ENCODE measurements at regions not wholly inside any gene's neighbourhood (a gene's known extent, or its start where the extent isn't known, plus 50 kb on each side); places are given as distances from the start of the nearest gene placed in this dataset.
"Not testable (repeated sequence)": the region's sequence is repeated elsewhere in the genome, so short reads cannot be mapped to it uniquely, and the experiment has no call there.

GRCh38 chrX:113529426-113530013 is 688.9 kb upstream of the AMOT start:
- ATAC-seq (no peak), DNase-seq (no peak)
- CTCF ChIA-PET, result no interaction called here
- intact Hi-C loops (cut with DNase I, micrococcal nuclease), result no loop called here
- no peak overlapping the region for H3K4me3 Mint-ChIP-seq
- POLR2A ChIA-PET, result no interaction called here
- H3K27ac Mint-ChIP-seq, result no peak overlapping the region
- H3K9me3 Mint-ChIP-seq (ENCODE audit: low read depth), result peaks cover 4% of the 10 kb centered on the region
- H3K4me1 Mint-ChIP-seq, result no peaks in the 10 kb centered on the region
- H3K27me3 Mint-ChIP-seq, result no peaks in the 10 kb centered on the region
- no peaks in the 10 kb centered on the region for H3K36me3 Mint-ChIP-seq (ENCODE audit: low read depth)

- ChIA-PET POLR2A (no interaction called here), CTCF (no interaction called here)
- ATAC-seq (no peak), DNase-seq (no peak)
- no peaks in the 10 kb centered on the region for H3K4me1 Mint-ChIP-seq
- H3K9me3 Mint-ChIP-seq (ENCODE audit: low read depth), result peaks cover 4% of the 10 kb centered on the region
- intact Hi-C loops (cut with DNase I, micrococcal nuclease), result no loop called here
- no peaks in the 10 kb centered on the region for H3K27me3 Mint-ChIP-seq
- no peak overlapping the region for H3K27ac Mint-ChIP-seq
- H3K4me3 Mint-ChIP-seq, result no peak overlapping the region
- H3K36me3 Mint-ChIP-seq (ENCODE audit: low read depth), result no peaks in the 10 kb centered on the region
Measured at GRCh38 chrX:113522814-113523213, 682.2 kb upstream of the AMOT start.

GRCh38 chrX:113514906-113515305 is 674.3 kb upstream of the AMOT start:
- ATAC-seq, result no peak
- no peak for DNase-seq
- Mint-ChIP-seq H3K27ac (no peak overlapping the region), H3K27me3 (no peaks in the 10 kb centered on the region), H3K9me3 (ENCODE audit: low read depth) (no peaks in the 10 kb centered on the region), H3K36me3 (ENCODE audit: low read depth) (no peaks in the 10 kb centered on the region), H3K4me1 (no peaks in the 10 kb centered on the region), H3K4me3 (no peak overlapping the region)
- intact Hi-C loops (cut with DNase I, micrococcal nuclease), result no loop called here
- ChIA-PET CTCF (no interaction called here), POLR2A (no interaction called here)

- intact Hi-C loops (cut with DNase I, micrococcal nuclease), result no loop called here
- ChIA-PET POLR2A (no interaction called here), CTCF (no interaction called here)
- no peak overlapping the region for H3K27ac Mint-ChIP-seq
- H3K4me1 Mint-ChIP-seq, result no peaks in the 10 kb centered on the region
- H3K9me3 Mint-ChIP-seq (ENCODE audit: low read depth), result no peaks in the 10 kb centered on the region
- no peak for ATAC-seq
- no peak overlapping the region for H3K4me3 Mint-ChIP-seq
- no peaks in the 10 kb centered on the region for H3K36me3 Mint-ChIP-seq (ENCODE audit: low read depth)
- no peaks in the 10 kb centered on the region for H3K27me3 Mint-ChIP-seq
- no peak for DNase-seq
Measured at GRCh38 chrX:113512700-113513395, 672.2 kb upstream of the AMOT start.

GRCh38 chrX:113510586-113510985 is 670.0 kb upstream of the AMOT start:
- no peak overlapping the region for H3K27ac Mint-ChIP-seq
- DNase-seq (no peak), ATAC-seq (no peak)
- intact Hi-C loops (cut with DNase I, micrococcal nuclease), result no loop called here
- no peaks in the 10 kb centered on the region for H3K27me3 Mint-ChIP-seq
- ChIA-PET POLR2A (no interaction called here), CTCF (no interaction called here)
- H3K4me3 Mint-ChIP-seq, result no peak overlapping the region
- no peaks in the 10 kb centered on the region for H3K4me1 Mint-ChIP-seq
- no peaks in the 10 kb centered on the region for H3K36me3 Mint-ChIP-seq (ENCODE audit: low read depth)
- peaks cover 2% of the 10 kb centered on the region for H3K9me3 Mint-ChIP-seq (ENCODE audit: low read depth)

- DNase-seq (no peak), ATAC-seq (no peak)
- H3K4me3 Mint-ChIP-seq, result no peak overlapping the region
- POLR2A ChIA-PET, result no interaction called here
- no peaks in the 10 kb centered on the region for H3K4me1 Mint-ChIP-seq
- H3K9me3 Mint-ChIP-seq (ENCODE audit: low read depth), result peaks cover 4% of the 10 kb centered on the region
- H3K27ac Mint-ChIP-seq, result no peak overlapping the region
- H3K27me3 Mint-ChIP-seq, result no peaks in the 10 kb centered on the region
- intact Hi-C loops (cut with DNase I, micrococcal nuclease), result no loop called here
- CTCF ChIA-PET, result no interaction called here
- no peaks in the 10 kb centered on the region for H3K36me3 Mint-ChIP-seq (ENCODE audit: low read depth)
Measured at GRCh38 chrX:113492895-113493294, 652.3 kb upstream of the AMOT start.

GRCh38 chrX:113473418-113473817 is 632.8 kb upstream of the AMOT start:
- no peak overlapping the region for H3K27ac Mint-ChIP-seq
- ChIA-PET POLR2A (no interaction called here), CTCF (no interaction called here)
- DNase-seq, result no peak
- no peak for ATAC-seq
- no peaks in the 10 kb centered on the region for H3K36me3 Mint-ChIP-seq (ENCODE audit: low read depth)
- H3K4me3 Mint-ChIP-seq, result no peak overlapping the region
- H3K27me3 Mint-ChIP-seq, result no peaks in the 10 kb centered on the region
- intact Hi-C loops (cut with DNase I, micrococcal nuclease), result no loop called here
- H3K4me1 Mint-ChIP-seq, result no peaks in the 10 kb centered on the region
- no peaks in the 10 kb centered on the region for H3K9me3 Mint-ChIP-seq (ENCODE audit: low read depth)

GRCh38 chrX:113473015-113473414 is 632.4 kb upstream of the AMOT start:
- H3K36me3 Mint-ChIP-seq (ENCODE audit: low read depth); H3K9me3 Mint-ChIP-seq (ENCODE audit: low read depth); POLR2A ChIA-PET; intact Hi-C loops (cut with DNase I, micrococcal nuclease); CTCF ChIA-PET; H3K27me3 Mint-ChIP-seq; H3K27ac Mint-ChIP-seq; H3K4me1 Mint-ChIP-seq; ATAC-seq; H3K4me3 Mint-ChIP-seq; DNase-seq: not testable (repeated sequence)

- CTCF ChIA-PET, result no interaction called here
- no peak overlapping the region for H3K4me3 Mint-ChIP-seq
- H3K36me3 Mint-ChIP-seq (ENCODE audit: low read depth), result no peaks in the 10 kb centered on the region
- POLR2A ChIA-PET, result no interaction called here
- no peaks in the 10 kb centered on the region for H3K9me3 Mint-ChIP-seq (ENCODE audit: low read depth)
- H3K4me1 Mint-ChIP-seq, result no peaks in the 10 kb centered on the region
- DNase-seq, result no peak
- no peaks in the 10 kb centered on the region for H3K27me3 Mint-ChIP-seq
- intact Hi-C loops (cut with DNase I, micrococcal nuclease), result no loop called here
- ATAC-seq, result no peak
- H3K27ac Mint-ChIP-seq, result no peak overlapping the region
Measured at GRCh38 chrX:113470166-113470565, 629.5 kb upstream of the AMOT start.

GRCh38 chrX:113457719-113458118 is 617.1 kb upstream of the AMOT start:
- ChIA-PET CTCF (no interaction called here), POLR2A (no interaction called here)
- ATAC-seq (no peak), DNase-seq (no peak)
- H3K9me3 Mint-ChIP-seq (ENCODE audit: low read depth), result peaks cover 2% of the 10 kb centered on the region
- no peaks in the 10 kb centered on the region for H3K4me1 Mint-ChIP-seq
- H3K4me3 Mint-ChIP-seq, result no peak overlapping the region
- H3K36me3 Mint-ChIP-seq (ENCODE audit: low read depth), result no peaks in the 10 kb centered on the region
- intact Hi-C loops (cut with DNase I, micrococcal nuclease), result no loop called here
- no peaks in the 10 kb centered on the region for H3K27me3 Mint-ChIP-seq
- no peak overlapping the region for H3K27ac Mint-ChIP-seq

- no peak for DNase-seq
- H3K9me3 Mint-ChIP-seq (ENCODE audit: low read depth), result peaks cover 2% of the 10 kb centered on the region
- ChIA-PET POLR2A (no interaction called here), CTCF (no interaction called here)
- no peaks in the 10 kb centered on the region for H3K4me1 Mint-ChIP-seq
- no peaks in the 10 kb centered on the region for H3K36me3 Mint-ChIP-seq (ENCODE audit: low read depth)
- no peak overlapping the region for H3K27ac Mint-ChIP-seq
- H3K4me3 Mint-ChIP-seq, result no peak overlapping the region
- ATAC-seq, result no peak
- H3K27me3 Mint-ChIP-seq, result no peaks in the 10 kb centered on the region
- intact Hi-C loops (cut with DNase I, micrococcal nuclease), result no loop called here
Measured at GRCh38 chrX:113455582-113455981, 615.0 kb upstream of the AMOT start.

GRCh38 chrX:113429011-113429410 is 588.4 kb upstream of the AMOT start:
- ATAC-seq, result no peak
- peaks cover 9% of the 10 kb centered on the region for H3K9me3 Mint-ChIP-seq (ENCODE audit: low read depth)
- intact Hi-C loops (cut with DNase I, micrococcal nuclease), result no loop called here
- no peaks in the 10 kb centered on the region for H3K27me3 Mint-ChIP-seq
- no peaks in the 10 kb centered on the region for H3K4me1 Mint-ChIP-seq
- H3K36me3 Mint-ChIP-seq (ENCODE audit: low read depth), result no peaks in the 10 kb centered on the region
- no peak overlapping the region for H3K4me3 Mint-ChIP-seq
- no peak for DNase-seq
- ChIA-PET CTCF (no interaction called here), POLR2A (no interaction called here)
- no peak overlapping the region for H3K27ac Mint-ChIP-seq

- H3K27me3 Mint-ChIP-seq, result no peaks in the 10 kb centered on the region
- no peaks in the 10 kb centered on the region for H3K36me3 Mint-ChIP-seq (ENCODE audit: low read depth)
- no peaks in the 10 kb centered on the region for H3K9me3 Mint-ChIP-seq (ENCODE audit: low read depth)
- intact Hi-C loops (cut with DNase I, micrococcal nuclease), result no loop called here
- no peak for ATAC-seq
- ChIA-PET CTCF (no interaction called here), POLR2A (no interaction called here)
- H3K4me1 Mint-ChIP-seq, result no peaks in the 10 kb centered on the region
- DNase-seq, result no peak
- H3K27ac Mint-ChIP-seq, result no peak overlapping the region
- H3K4me3 Mint-ChIP-seq, result no peak overlapping the region
Measured at GRCh38 chrX:113422323-113422722, 581.7 kb upstream of the AMOT start.

All from activated CD4-positive, alpha-beta T cell treated with anti-CD3 and anti-CD28 coated beads for 36 hours (primary cell).